Urinary bladder (tissue), 3 donors: ENCODE measurements at regions not wholly inside any gene's neighbourhood (a gene's known extent, or its start where the extent isn't known, plus 50 kb on each side); places are given as distances from the start of the nearest gene placed in this dataset.

Source experiments
- DNase-seq: peaks from one replicate; pipeline ENCODE4 v3.0.0-alpha.2; 2015; ENCODE audit errors: extremely low spot score
- H3K27ac ChIP-seq: one replicate; pipeline ENCODE4 v1.5.1; 2013; ENCODE audit warnings: low read depth, mild to moderate bottlenecking, moderate library complexity
- H3K36me3 ChIP-seq: one replicate; pipeline ENCODE4 v1.6.1; 2013; ENCODE audit warnings: mild to moderate bottlenecking, moderate library complexity; ENCODE audit not compliant: insufficient read depth
- H3K4me1 ChIP-seq: one replicate; pipeline ENCODE4 v1.6.1; 2013; ENCODE audit warnings: mild to moderate bottlenecking, moderate library complexity; ENCODE audit not compliant: insufficient read depth
- H3K4me3 ChIP-seq: one replicate; pipeline ENCODE4 v1.5.1; 2013; ENCODE audit warnings: low read depth, low read length
- WGBS: extraction: QIAGEN DNeasy Blood & Tissue Kit; methylation state at CpG from one replicate; pipeline ENCODE4 v1.1.7; 2013; 5-methylcytosine and 5-hydroxymethylcytosine counted together
- donor health status: healthy with polysubstance abuse.
- donor health status: healthy.

DNA sequence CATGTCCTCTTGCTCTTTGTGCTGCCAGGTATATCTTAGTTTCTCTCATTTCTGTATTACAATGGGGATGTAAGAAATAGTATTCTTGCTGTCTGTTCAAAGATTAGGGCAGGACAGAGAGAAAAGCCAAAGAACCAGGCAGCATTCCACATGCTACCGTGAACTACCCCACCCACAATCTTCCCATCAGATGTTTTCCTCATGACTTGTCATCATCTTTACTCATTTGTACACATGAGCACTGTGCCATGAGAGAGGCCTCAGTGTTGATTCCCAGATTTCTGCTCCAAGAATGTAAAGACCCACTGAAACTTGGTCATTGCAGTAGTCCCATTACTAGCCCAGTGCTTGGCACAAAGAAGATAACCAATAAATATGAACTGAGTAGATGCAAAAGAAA, 354.6 kb upstream of the RASGEF1B start:
- no peak for DNase-seq
- Histone ChIP-seq H3K27ac (no peak overlapping the region), H3K36me3 (no peaks in the 10 kb centered on the region), H3K4me1 (no peaks in the 10 kb centered on the region), H3K4me3 (no peak overlapping the region)
- WGBS, result 45% methylated on average over 1 of the region's 1 CpG

DNA sequence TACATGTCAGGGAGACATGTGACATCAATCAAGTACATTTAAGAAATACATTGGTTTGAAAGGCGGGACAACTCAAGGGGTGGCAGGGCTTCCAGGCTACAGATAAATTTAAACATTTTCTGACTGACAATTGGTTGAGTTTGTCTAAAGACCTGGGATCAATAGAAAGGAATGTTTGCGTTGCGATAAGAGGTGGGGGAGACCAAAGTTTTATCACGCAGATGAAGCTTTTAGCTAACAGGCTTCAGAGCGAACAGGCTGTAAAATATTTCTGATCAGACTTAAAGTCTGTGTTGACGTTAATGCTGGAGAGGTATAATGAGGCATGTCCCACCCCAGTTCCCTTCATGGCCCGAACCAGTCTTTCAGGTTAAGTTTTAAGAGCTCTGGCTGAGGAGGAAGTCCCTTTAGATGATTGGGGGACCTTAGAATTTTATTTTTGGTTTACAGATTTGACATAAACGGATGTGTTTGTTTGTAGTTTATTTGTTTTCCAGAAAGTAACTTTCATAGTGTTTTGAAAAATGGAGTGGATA, 346.7 kb upstream of the RASGEF1B start:
- WGBS, result 79% methylated on average over 8 of the region's 8 CpGs
- Histone ChIP-seq H3K27ac (no peak overlapping the region), H3K36me3 (no peaks in the 10 kb centered on the region), H3K4me1 (no peaks in the 10 kb centered on the region), H3K4me3 (no peak overlapping the region)
- no peak for DNase-seq

DNA sequence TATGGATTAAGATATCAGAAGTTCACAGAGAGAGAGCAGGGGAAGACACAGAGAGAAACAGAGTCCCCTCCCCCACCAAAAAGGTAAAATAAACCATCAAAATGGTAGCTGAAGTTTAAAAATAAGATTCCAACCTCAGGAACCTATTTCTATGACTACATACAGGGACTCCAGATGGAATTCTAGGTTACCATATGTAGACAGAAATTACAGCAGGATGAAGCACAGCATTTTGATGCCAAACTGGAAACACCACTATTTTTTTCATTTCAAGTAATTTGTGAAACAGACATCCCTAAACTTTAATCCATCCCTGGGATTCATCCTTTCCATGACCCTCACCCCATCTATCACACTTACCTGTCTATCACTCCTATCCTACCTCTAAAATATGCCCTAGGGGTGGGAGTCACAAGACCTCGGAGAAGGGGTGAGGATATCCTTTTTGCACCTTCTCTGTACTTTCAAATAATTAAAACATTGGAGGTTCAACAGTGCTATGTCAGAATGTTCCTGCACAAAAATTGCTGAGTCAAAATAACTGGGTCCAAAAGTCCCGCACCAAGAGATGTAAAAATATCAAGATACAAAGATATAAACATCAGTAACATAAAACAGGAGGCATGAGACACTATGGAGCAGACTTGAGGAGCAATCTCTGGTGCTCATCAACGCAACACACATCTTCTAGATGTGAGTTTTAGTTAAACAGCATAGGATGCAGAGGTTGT, 344.5 kb upstream of the RASGEF1B start:
- H3K36me3 ChIP-seq, result no peaks in the 10 kb centered on the region
- no peak overlapping the region for H3K27ac ChIP-seq
- no peak overlapping the region for H3K4me3 ChIP-seq
- no peaks in the 10 kb centered on the region for H3K4me1 ChIP-seq
- 83% methylated on average over 3 of the region's 3 CpGs for WGBS
- DNase-seq, result no peak

DNA sequence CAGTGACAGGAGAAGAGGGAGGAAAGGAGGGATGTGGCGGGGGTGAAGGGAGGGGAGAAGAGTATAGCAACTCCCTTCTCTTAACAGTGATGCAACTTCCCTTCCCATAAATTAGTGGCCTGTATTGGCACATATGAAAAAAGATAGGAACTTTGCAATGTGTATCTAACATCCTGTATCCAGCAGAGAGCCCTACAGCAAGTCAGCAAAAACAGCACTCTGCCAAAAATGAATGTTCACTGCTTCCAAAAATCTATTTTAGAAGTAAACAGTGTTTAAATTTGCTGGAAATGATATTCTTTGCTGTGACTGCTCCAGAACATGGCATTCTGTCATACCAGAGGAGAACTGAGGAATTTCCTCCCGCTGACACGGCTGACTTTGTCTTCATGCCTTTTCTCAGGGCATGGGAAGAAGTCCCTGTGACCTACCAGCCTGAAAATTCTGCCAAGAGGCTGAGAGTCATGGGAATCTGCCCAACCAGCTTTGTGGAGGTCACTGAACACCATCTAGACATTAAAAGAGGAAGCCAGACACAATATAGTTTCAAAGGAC, 343.4 kb upstream of the RASGEF1B start:
- no peak overlapping the region for H3K27ac ChIP-seq
- no peaks in the 10 kb centered on the region for H3K36me3 ChIP-seq
- no peaks in the 10 kb centered on the region for H3K4me1 ChIP-seq
- no peak for DNase-seq
- 26% methylated on average over 3 of the region's 3 CpGs for WGBS
- no peak overlapping the region for H3K4me3 ChIP-seq

DNA sequence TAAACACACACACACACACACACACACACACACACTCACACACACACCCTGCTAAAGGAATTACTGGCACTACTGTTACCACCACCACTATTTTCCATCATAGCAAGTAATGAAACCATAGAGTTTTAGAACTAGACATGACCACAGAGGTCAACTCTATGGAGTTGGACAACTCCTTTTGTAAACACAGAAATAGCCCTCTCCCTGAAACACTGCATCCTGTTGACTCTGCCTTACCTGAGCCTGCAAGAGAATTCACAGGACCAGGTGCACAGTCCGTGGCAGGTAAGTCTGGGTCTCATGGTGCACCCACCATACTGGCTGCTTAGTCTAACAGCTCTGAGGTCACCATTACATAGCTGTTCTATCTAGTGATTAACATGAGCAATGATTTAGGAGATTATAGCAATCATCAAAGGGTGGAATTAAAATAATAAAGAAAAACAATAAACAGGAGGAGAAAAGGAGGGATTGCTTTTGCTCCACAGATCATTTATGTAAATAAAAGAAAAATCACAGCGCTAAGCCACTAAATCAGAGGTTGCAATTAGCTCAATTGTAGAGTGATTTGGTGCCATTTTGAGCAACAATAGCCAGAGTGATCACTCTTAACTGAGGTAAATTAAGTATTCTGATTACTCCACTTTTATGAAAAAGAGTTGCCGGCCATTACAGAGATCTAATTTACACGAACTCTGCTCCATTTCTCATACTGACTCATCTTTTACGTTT, 340.0 kb upstream of the RASGEF1B start:
- WGBS, result 90% methylated on average over 5 of the region's 5 CpGs
- no peaks in the 10 kb centered on the region for H3K4me1 ChIP-seq
- H3K4me3 ChIP-seq, result no peak overlapping the region
- no peak for DNase-seq
- no peak overlapping the region for H3K27ac ChIP-seq
- no peaks in the 10 kb centered on the region for H3K36me3 ChIP-seq

DNA sequence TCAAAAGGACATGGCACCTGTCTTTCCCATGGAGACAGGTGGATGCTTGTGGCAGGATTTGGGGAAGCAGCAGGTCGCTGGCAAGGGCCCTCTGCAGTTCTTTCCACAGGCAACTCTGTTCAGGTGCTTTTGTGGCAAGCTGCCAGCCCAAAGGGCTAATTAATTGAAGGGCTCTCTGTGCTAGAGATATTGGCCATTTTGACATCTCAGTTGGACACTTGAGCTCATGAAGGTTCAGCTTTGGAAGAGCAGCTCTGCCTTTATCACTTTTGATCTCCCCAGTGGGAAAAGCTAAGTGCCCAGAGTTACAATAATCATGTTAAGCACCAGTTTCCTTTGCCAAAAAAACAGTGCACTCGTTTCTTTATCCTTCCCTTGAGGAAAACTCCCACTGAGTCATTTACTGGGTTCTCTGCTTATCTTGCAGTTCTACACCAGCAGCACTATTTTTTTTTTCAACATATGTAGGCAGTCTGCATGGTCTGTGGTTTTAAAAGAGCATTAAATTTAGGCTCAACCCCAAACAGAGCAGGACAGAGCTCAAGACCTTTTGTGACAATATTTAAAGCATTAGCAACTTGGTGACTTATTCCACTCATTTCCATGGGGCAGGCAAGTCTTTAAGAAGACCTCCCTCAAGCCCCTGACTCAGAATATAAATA, 336.4 kb upstream of the RASGEF1B start:
- Histone ChIP-seq H3K27ac (no peak overlapping the region), H3K4me3 (no peak overlapping the region), H3K36me3 (no peaks in the 10 kb centered on the region), H3K4me1 (no peaks in the 10 kb centered on the region)
- 44% methylated on average over 2 of the region's 2 CpGs for WGBS
- no peak for DNase-seq

DNA sequence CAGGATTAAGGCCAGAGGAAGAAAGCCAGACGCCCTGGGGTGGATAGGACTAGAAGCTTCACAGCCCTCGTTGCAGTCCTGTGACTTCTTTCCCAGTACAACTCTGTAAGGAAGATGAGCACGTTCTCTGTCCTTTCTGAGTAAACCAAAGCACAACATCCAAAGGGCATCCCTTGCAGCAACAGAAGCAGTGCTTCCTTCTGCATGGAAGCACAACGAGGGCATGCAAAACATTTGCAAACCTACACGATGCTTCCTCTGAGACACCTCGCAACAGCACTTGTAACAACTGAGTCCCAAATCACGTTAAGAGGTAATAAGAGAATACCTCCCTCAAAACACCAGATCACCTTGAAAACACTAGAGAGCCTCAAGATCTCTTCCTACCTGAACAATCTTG, 335.7 kb upstream of the RASGEF1B start:
- Histone ChIP-seq H3K4me3 (no peak overlapping the region), H3K4me1 (no peaks in the 10 kb centered on the region), H3K36me3 (no peaks in the 10 kb centered on the region), H3K27ac (no peak overlapping the region)
- 75% methylated on average over 7 of the region's 7 CpGs for WGBS
- DNase-seq, result no peak

DNA sequence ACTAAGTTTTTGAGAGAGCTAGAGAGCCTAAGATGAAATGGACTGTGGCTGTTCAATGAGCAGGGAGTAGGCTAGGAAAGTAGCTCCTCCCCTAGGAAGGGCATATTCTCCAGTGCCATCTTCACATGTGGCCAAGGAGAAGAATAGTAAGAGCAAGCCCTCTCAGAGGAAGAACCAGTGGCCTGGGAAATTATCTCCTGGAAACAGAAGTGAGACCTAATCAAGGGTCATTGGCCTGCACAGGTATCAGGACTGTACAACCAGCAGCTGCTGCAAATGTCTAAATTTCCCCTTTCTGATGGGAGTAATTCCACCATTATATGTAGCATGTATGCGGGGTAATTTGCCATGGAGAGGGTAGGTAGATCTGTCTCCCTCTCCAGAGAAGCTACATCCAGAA, 334.8 kb upstream of the RASGEF1B start:
- DNase-seq, result no peak
- H3K4me3 ChIP-seq, result no peak overlapping the region
- no peaks in the 10 kb centered on the region for H3K4me1 ChIP-seq
- no peak overlapping the region for H3K27ac ChIP-seq
- no peaks in the 10 kb centered on the region for H3K36me3 ChIP-seq
- 98% methylated on average over 1 of the region's 1 CpG for WGBS

DNA sequence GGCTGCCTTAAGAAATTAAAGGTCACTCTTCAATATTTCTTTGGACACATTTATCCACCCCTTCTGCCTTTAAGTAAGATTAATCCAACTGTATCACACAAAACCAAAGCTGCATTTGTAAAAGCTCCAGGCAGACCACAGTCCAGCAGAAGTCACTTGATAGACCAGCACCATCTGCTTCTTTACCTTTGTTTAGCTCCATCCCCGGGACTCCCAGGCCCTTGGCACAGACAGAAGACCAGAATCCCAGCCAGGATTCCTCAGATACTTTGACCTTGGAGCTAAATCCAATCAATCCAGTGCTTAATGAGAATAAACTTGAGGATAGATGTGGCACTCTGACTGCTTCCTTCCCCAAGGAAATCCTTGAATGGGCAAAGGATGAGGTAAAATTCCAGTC, 333.1 kb upstream of the RASGEF1B start:
- H3K36me3 ChIP-seq, result no peaks in the 10 kb centered on the region
- no peak overlapping the region for H3K27ac ChIP-seq
- no peak for DNase-seq
- no peak overlapping the region for H3K4me3 ChIP-seq
- 31% methylated on average over 1 of the region's 1 CpG for WGBS
- H3K4me1 ChIP-seq, result no peaks in the 10 kb centered on the region

DNA sequence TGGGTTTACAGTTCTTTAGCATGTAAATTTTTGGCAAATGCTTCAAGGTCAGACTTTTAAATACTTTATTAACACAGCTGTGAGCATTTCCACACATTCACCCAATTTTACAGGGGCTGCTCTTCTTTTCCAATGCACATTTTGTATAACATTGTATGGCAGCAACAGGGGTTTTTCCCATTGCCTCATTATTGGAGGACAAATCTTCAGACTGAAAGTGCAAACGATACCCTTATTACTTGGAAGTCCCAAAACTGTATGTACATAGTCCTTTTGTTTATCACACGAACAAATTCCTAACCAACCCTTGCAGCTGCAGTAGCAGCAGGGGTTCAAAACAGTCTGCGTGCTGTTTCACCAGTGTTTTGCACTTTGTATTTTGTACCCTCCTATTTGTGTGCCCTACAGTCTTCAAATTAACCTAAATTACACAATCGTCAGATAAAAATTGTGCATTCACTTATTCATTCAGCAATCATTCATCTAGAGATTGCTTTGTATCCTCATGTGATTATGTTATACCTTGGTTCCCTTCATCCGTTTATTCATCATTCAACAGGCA, 330.7 kb upstream of the RASGEF1B start:
- 62% methylated on average over 5 of the region's 5 CpGs for WGBS
- DNase-seq, result no peak
- Histone ChIP-seq H3K4me1 (no peaks in the 10 kb centered on the region), H3K27ac (no peak overlapping the region), H3K4me3 (no peak overlapping the region), H3K36me3 (no peaks in the 10 kb centered on the region)

DNA sequence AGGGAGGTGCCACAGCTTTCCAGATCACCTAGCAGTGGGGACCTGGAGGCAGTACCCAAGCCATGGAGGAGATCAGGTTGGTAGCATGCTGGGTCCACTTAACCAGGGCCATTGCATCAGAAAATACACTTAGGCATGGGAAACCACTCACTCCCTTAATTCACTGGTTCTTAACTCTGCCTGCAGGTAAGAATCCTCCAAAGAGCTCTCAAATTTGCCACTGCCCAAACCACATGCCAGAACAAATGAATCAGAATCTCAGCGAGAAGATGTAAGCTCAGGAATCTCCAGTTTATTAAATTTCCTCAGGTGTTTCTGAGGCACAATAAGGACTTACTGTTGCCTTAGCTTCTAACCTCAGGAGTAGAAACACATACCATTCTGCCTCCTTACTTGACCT, 327.7 kb upstream of the RASGEF1B start:
- 97% methylated on average over 1 of the region's 1 CpG for WGBS
- no peak for DNase-seq
- Histone ChIP-seq H3K4me3 (no peak overlapping the region), H3K4me1 (no peaks in the 10 kb centered on the region), H3K27ac (no peak overlapping the region), H3K36me3 (no peaks in the 10 kb centered on the region)

DNA sequence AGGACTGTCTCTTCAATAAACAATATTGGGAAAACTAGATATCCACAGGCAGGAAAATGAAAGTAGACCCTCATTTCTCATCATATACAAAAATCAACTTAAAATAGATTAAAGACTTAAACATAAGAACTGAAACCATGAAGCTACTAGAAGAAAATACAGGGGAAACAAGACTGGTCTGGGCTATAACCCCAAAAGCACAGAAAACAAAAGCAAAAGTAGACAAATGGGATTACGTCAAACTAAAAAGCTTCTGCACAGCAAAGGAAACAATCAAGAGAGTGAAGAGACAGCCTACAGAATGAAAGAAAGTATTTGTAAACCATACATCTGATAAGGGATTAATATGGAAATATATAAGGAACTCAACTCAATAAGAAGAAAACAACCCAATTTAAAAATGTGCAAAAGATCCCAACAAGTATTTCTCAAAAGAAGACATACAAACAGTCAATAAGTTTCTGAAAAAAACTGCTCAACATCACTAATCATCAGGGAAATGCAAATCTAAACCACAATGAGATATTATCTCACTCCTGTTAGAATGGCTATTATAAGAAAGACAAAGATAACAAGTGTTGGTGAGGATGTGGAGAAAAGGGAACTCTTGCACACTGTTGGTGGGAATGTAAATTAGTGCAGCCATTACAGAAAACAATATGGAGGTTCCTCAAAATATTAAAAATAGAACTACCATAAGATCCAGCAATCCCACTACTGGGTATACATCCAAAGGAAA, 325.3 kb upstream of the RASGEF1B start:
- no peak overlapping the region for H3K27ac ChIP-seq
- H3K4me3 ChIP-seq, result no peak overlapping the region
- WGBS, result 97% methylated on average over 1 of the region's 1 CpG
- H3K4me1 ChIP-seq, result no peaks in the 10 kb centered on the region
- DNase-seq, result no peak
- no peaks in the 10 kb centered on the region for H3K36me3 ChIP-seq

DNA sequence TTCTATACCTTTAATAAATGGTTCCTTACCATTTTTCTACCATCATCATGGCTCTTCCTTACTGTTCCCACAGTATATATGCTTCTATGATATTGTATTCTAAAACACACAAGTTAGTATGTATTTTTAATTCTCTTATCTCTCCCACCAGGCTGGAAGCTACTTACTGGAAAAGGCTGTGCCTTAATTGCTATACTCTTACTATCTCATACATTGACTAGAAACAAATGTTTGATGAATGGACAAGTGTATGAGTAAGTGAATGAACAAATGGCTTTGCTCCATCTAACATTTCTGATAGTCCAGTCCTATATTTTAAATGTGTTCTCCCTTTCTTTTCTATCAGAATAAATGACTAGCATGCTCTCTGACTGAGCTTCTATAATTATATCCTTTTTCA, 320.8 kb upstream of the RASGEF1B start:
- Histone ChIP-seq H3K27ac (no peak overlapping the region), H3K36me3 (no peaks in the 10 kb centered on the region), H3K4me3 (no peak overlapping the region), H3K4me1 (no peaks in the 10 kb centered on the region)
- no peak for DNase-seq
